ENCODE measurements at regions not wholly inside any gene's neighbourhood (a gene's known extent, or its start where the extent isn't known, plus 50 kb on each side); places are given as distances from the start of the nearest gene placed in this dataset.

DNA sequence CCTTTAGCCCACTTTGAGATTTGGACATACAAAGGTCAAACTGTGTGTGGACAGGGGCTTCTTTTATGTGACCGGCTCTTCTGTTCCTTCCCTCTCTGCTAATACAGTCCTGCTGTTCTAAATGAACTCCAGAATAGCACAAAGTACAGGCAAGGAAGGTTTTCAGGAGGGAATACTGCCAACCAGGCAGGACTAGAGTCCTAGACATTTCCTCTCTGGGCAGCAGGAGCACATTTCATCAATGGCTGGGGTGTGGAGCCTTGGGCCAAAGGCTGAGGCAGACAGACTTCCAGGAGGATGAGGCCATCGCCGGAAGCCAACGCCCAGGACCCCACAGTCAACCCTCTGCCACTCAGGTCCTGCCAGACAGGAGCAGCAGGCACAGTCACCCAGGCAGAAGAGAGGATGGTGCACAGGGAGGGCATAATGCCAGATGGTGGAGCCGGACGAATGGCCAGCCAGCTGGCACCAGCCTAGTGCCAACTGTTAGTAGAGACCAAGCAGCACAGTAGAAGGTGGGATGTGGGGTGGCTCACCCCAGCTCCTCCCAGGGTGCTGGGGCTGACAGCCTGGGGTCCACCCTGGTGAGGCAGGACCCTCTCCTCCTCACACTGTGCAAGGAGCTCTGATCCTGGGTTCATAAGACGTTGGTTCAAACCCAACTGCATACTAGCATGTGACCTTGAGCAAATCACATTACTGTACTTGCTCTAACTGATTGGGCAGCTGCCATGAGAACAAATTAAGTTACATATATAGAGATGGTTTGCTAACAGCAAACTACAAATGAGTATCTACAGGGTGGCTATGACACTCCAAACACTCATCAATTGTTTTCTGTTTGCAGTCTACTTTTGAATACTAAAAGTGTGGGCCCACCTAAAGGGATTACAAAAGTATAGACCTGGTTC, 410.7 kb downstream of the SIPA1L2 start:
- Mint-ChIP-seq H3K27me3 (no peaks in the 10 kb centered on the region), H3K27ac (no peak overlapping the region)
- DNase-seq (ENCODE audit: extremely low spot score, unreplicated experiment) = no peak

DNA sequence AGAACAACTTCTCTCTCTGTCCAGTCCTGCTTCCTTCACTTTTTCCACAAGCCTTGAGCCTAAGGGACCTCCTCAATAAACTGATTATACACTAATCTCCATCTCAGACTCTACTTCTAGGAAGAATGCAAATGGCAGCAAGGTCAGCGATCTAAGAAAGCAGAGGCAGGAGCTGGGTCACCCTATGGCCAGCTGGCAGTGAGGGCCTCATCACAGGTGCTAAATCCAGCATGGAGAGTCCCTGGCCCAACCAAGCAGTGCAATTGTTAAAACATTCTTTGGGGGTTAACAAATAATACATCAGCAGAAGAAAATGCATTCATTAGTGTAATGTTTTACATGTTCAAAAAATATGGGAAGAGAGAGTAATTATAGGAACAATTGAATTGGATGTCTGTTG, 416.0 kb downstream of the SIPA1L2 start:
- no peaks in the 10 kb centered on the region for H3K27me3 Mint-ChIP-seq
- H3K4me1 Mint-ChIP-seq (ENCODE audit: unreplicated experiment) = peaks cover 9% of the 10 kb centered on the region
- no peaks in the 10 kb centered on the region for H3K36me3 Mint-ChIP-seq
- TF ChIP-seq, protein P1, sequence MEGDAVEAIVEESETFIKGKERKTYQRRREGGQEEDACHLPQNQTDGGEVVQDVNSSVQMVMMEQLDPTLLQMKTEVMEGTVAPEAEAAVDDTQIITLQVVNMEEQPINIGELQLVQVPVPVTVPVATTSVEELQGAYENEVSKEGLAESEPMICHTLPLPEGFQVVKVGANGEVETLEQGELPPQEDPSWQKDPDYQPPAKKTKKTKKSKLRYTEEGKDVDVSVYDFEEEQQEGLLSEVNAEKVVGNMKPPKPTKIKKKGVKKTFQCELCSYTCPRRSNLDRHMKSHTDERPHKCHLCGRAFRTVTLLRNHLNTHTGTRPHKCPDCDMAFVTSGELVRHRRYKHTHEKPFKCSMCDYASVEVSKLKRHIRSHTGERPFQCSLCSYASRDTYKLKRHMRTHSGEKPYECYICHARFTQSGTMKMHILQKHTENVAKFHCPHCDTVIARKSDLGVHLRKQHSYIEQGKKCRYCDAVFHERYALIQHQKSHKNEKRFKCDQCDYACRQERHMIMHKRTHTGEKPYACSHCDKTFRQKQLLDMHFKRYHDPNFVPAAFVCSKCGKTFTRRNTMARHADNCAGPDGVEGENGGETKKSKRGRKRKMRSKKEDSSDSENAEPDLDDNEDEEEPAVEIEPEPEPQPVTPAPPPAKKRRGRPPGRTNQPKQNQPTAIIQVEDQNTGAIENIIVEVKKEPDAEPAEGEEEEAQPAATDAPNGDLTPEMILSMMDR (conservative IDR thresholded peaks at IDR 0.05) = no peak
- no peak for DNase-seq (ENCODE audit: extremely low spot score, unreplicated experiment)
- no peak overlapping the region for H3K27ac Mint-ChIP-seq
- no peaks in the 10 kb centered on the region for H3K9me3 Mint-ChIP-seq
- H3K4me3 Mint-ChIP-seq = no peak overlapping the region

More for the DNA sequence above, 410.7 kb downstream of the SIPA1L2 start:
- TF ChIP-seq, protein P1 (conservative IDR thresholded peaks at IDR 0.05) = no peak
- Mint-ChIP-seq H3K4me3 (no peak overlapping the region), H3K9me3 (no peaks in the 10 kb centered on the region), H3K4me1 (ENCODE audit: unreplicated experiment) (peaks cover 5% of the 10 kb centered on the region), H3K36me3 (no peaks in the 10 kb centered on the region)

DNA sequence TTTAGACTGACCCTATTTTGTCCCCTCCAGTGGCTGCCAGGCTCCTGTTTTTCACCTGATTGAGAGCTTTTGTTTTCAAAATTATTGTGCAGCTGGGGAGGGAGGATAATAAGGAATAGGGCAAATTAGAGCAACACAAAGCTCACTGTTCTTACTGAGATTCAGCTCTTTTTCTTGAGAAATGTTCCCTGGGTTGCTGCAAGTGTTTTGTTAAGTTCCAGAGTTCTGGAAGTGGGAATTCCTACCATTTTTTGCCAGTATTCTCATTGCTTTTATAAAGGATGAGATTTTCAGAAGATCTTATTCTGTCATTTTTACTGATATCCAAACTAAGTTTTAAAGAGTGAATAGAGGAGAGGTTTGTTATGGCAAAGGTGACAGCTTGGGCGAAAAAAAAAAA, 417.7 kb downstream of the SIPA1L2 start:
- no peak overlapping the region for H3K4me3 Mint-ChIP-seq
- no peak overlapping the region for H3K27ac Mint-ChIP-seq
- TF ChIP-seq, protein P1 (conservative IDR thresholded peaks at IDR 0.05) = no peak
- no peaks in the 10 kb centered on the region for H3K9me3 Mint-ChIP-seq
- no peaks in the 10 kb centered on the region for H3K27me3 Mint-ChIP-seq
- no peak for DNase-seq (ENCODE audit: extremely low spot score, unreplicated experiment)
- H3K36me3 Mint-ChIP-seq = no peaks in the 10 kb centered on the region
- peaks cover 9% of the 10 kb centered on the region for H3K4me1 Mint-ChIP-seq (ENCODE audit: unreplicated experiment)

DNA sequence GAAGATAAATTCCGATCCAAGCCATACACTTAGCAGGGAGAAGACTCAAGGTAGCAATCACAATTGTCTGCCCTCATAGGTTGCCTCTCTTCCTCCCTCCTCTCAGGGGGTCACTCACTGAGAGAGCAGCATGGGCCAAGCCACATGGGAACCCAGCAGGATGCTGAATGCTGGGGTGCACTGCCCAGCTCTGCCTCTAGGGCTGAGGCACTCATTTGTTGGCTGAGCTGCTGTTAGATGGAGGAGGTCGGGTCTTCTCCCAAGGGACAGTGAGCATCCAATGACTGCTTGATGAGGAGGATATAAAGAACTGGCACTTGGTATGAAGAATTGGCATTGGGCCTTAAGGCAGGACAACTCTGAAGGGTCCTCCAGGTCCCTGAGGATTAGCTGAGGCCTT, 418.8 kb downstream of the SIPA1L2 start:
- no peaks in the 10 kb centered on the region for H3K27me3 Mint-ChIP-seq
- H3K4me3 Mint-ChIP-seq = no peak overlapping the region
- no peak overlapping the region for H3K27ac Mint-ChIP-seq
- no peaks in the 10 kb centered on the region for H3K36me3 Mint-ChIP-seq
- H3K9me3 Mint-ChIP-seq = no peaks in the 10 kb centered on the region
- no peak for DNase-seq (ENCODE audit: extremely low spot score, unreplicated experiment)
- peaks cover 9% of the 10 kb centered on the region for H3K4me1 Mint-ChIP-seq (ENCODE audit: unreplicated experiment)
- TF ChIP-seq, protein P1 (conservative IDR thresholded peaks at IDR 0.05) = peak; percentile 65

DNA sequence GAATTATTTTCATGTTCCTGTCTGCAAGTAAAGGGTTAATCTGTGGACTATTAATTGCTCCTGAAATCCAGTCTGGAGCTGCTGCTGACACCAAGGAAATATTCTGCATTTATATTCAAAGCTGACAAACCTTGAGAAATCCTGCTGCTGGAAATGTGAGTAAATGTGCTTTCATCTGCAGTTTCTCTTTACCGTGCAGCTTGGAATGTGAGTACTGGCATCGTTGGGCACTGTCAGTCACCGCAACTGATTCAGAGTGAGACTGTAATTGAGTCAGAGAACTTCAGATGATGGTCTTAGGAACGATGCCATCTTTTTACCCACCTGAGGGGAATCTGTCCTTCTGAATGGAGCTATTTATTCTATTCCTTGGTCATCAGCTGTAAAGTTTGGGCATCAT, 420.6 kb downstream of the SIPA1L2 start:
- no peaks in the 10 kb centered on the region for H3K36me3 Mint-ChIP-seq
- H3K4me1 Mint-ChIP-seq (ENCODE audit: unreplicated experiment) = peaks cover 9% of the 10 kb centered on the region
- no peaks in the 10 kb centered on the region for H3K9me3 Mint-ChIP-seq
- H3K27ac Mint-ChIP-seq = no peak overlapping the region
- no peak overlapping the region for H3K4me3 Mint-ChIP-seq
- TF ChIP-seq, protein P1 (conservative IDR thresholded peaks at IDR 0.05) = no peak
- no peaks in the 10 kb centered on the region for H3K27me3 Mint-ChIP-seq
- no peak for DNase-seq (ENCODE audit: extremely low spot score, unreplicated experiment)
